SK-N-SH (cell line): ENCODE measurements at regions not wholly inside any gene's neighbourhood (a gene's known extent, or its start where the extent isn't known, plus 50 kb on each side); places are given as distances from the start of the nearest gene placed in this dataset.

ENCODE experiments used
- CTCF ChIA-PET: fragments of 300-600, 350-600 bp; formaldehyde crosslinking; extraction: SDS; loops from one replicate; lab custom pipeline; 2021; lab: Yijun Ruan, JAX
- POLR2A ChIA-PET: fragments of 350-600 bp; sonication (Branson Sonifier 250); formaldehyde crosslinking; extraction: SDS; loops from one replicate; lab custom pipeline; 2020; ENCODE audit warnings: antibody characterized with exemption, inconsistent platforms; lab: Yijun Ruan, JAX
- DNase-seq: peaks from one replicate; pipeline ENCODE4 v3.0.0; 2012
- H2AFZ ChIP-seq: fragments of 200-600 bp; sonication (generic); 2 replicates; pipeline ENCODE4 v1.8.1; 2016; ENCODE audit warnings: antibody characterized with exemption, mild to moderate bottlenecking, low read depth
- H3F3A ChIP-seq: fragments of 200-600 bp; sonication (generic); replicated peaks from 2 replicates; pipeline ENCODE3; 2016; ENCODE audit warnings: antibody characterized with exemption, mild to moderate bottlenecking; ENCODE audit not compliant: insufficient read depth
- H3K27ac ChIP-seq, 2 experiments: fragments of 200-500 bp in 1 of 2; fragments of 200-600 bp in 1 of 2; sonication (Bioruptor generic) in 1 of 2; sonication (generic), shearing (Covaris generic) in 1 of 2; 2 replicates each; pipeline versions ENCODE4 v1.5.1 to v1.6.1; 2014 to 2016; ENCODE audit warnings: low read depth in 2 of 2, inconsistent platforms in 1 of 2, low read length in 1 of 2, mild to moderate bottlenecking in 1 of 2, mixed read lengths in 1 of 2
- H3K27me3 ChIP-seq: fragments of 200-600 bp; sonication (generic), shearing (Covaris generic); 2 replicates; pipeline ENCODE4 v1.6.1; 2016; ENCODE audit warnings: mixed run types; ENCODE audit not compliant: insufficient read depth
- H3K36me3 ChIP-seq, 2 experiments: fragments of 200-500 bp in 1 of 2; fragments of 200-600 bp in 1 of 2; sonication (Bioruptor generic) in 1 of 2; sonication (generic) in 1 of 2; replicated peaks in 1 of 2; 2 replicates each; pipeline versions ENCODE3 to v1.5.1; 2014 to 2016; ENCODE audit warnings: low read length in 1 of 2, mild to moderate bottlenecking in 1 of 2; ENCODE audit not compliant: insufficient read depth in 2 of 2, control insufficient read depth in 1 of 2
- H3K4me1 ChIP-seq, 2 experiments: fragments of 200-500 bp in 1 of 2; fragments of 200-600 bp in 1 of 2; sonication (Bioruptor generic) in 1 of 2; sonication (generic), shearing (Covaris generic) in 1 of 2; 2 replicates each; pipeline versions ENCODE4 v1.5.1 to v1.6.1; 2014 to 2016; ENCODE audit warnings: low read depth in 1 of 2, low read length in 1 of 2, mixed run types in 1 of 2; ENCODE audit not compliant: insufficient read depth in 2 of 2, control insufficient read depth in 1 of 2
- H3K4me2 ChIP-seq: fragments of 200-600 bp; sonication (generic), shearing (Covaris generic); 2 replicates; pipeline ENCODE4 v1.6.1; 2017; ENCODE audit warnings: mixed run types
- H3K4me3 ChIP-seq, 2 experiments: fragments of 200-500 bp in 1 of 2; fragments of 200-600 bp in 1 of 2; sonication (Bioruptor generic) in 1 of 2; sonication (generic), shearing (Covaris generic) in 1 of 2; 2 replicates each; pipeline versions ENCODE4 v1.5.1 to v1.8.1; 2014 to 2016; ENCODE audit warnings: low read depth in 2 of 2, inconsistent platforms in 1 of 2, low read length in 1 of 2, mild to moderate bottlenecking in 1 of 2, mixed read lengths in 1 of 2, moderate library complexity in 1 of 2
- H3K79me2 ChIP-seq: fragments of 200-600 bp; sonication (generic); 2 replicates; pipeline ENCODE4 v1.8.1; 2017; ENCODE audit warnings: mild to moderate bottlenecking; ENCODE audit not compliant: insufficient read depth
- H3K9ac ChIP-seq: fragments of 200-600 bp; sonication (generic); 2 replicates; pipeline ENCODE4 v1.6.1; 2017; ENCODE audit warnings: mixed run types
- H3K9me2 ChIP-seq: fragments of 200-600 bp; sonication (generic); 2 replicates; pipeline ENCODE4 v1.6.1; 2017; ENCODE audit warnings: mixed run types
- H3K9me3 ChIP-seq: fragments of 200-600 bp; sonication (generic); 2 replicates; pipeline ENCODE4 v1.6.1; 2017; ENCODE audit warnings: mixed run types, mild to moderate bottlenecking, moderate library complexity
- H4K20me1 ChIP-seq: fragments of 200-600 bp; sonication (generic); 2 replicates; pipeline ENCODE4 v1.6.1; 2017; ENCODE audit warnings: mild to moderate bottlenecking, mixed run types; ENCODE audit not compliant: insufficient read depth
- ELF1 ChIP-seq: IDR thresholded peaks from 2 replicates; pipeline ENCODE4 v1.4.0; 2012
- FOSL2 ChIP-seq: IDR thresholded peaks from 2 replicates; pipeline ENCODE4 v1.4.0; 2012; ENCODE audit warnings: low read depth, mild to moderate bottlenecking, moderate library complexity, borderline replicate concordance
- FOXJ3 ChIP-seq: sonication (generic); formaldehyde crosslinking; IDR thresholded peaks from 2 replicates; pipeline ENCODE4 v1.5.1; 2020; ENCODE audit warnings: mild to moderate bottlenecking, missing genetic modification reagents
- MEF2A ChIP-seq: IDR thresholded peaks from 2 replicates; pipeline ENCODE4 v1.4.0; 2012; ENCODE audit warnings: low read depth, borderline replicate concordance
- RAD21 ChIP-seq: IDR thresholded peaks from 2 replicates; pipeline ENCODE4 v1.6.1; 2012; ENCODE audit warnings: mild to moderate bottlenecking, low read length
- TAF1 ChIP-seq: IDR thresholded peaks from 2 replicates; pipeline ENCODE4 v1.6.1; 2012; ENCODE audit warnings: low read depth, mild to moderate bottlenecking, low read length, moderate library complexity, borderline replicate concordance
- TCF12 ChIP-seq: IDR thresholded peaks from 2 replicates; pipeline ENCODE4 v1.4.0; 2012
- YY1 ChIP-seq: IDR thresholded peaks from 2 replicates; pipeline ENCODE4 v1.4.0; 2012; ENCODE audit warnings: low read depth, mild to moderate bottlenecking
- WGBS: methylation state at CpG from one replicate; pipeline ENCODE4 v1.1.6; 2017; ENCODE audit warnings: low lambda C conversion rate; 5-methylcytosine and 5-hydroxymethylcytosine counted together
- TF ChIP-seq, protein P1 (sequence below): IDR thresholded peaks from 2 replicates; pipeline ENCODE4; 2012
- TF ChIP-seq, protein P2 (sequence below): IDR thresholded peaks from 2 replicates; pipeline ENCODE4 v1.6.1; 2012; ENCODE audit warnings: mild to moderate bottlenecking, low read depth, low read length, moderate library complexity
- TF ChIP-seq, protein P3 (sequence below): IDR thresholded peaks from 2 replicates; pipeline ENCODE4 v1.4.0; 2012; ENCODE audit warnings: low read depth, borderline replicate concordance
- TF ChIP-seq, protein P4 (sequence below): IDR thresholded peaks from 2 replicates; pipeline ENCODE4 v1.4.0; 2012; ENCODE audit warnings: low read depth
- TF ChIP-seq, protein P5 (sequence below): fragments of 200-600 bp; sonication (generic); IDR thresholded peaks from 2 replicates; pipeline ENCODE4 v1.6.1; 2017; ENCODE audit warnings: antibody characterized with exemption, mild to moderate bottlenecking, moderate library complexity

DNA sequence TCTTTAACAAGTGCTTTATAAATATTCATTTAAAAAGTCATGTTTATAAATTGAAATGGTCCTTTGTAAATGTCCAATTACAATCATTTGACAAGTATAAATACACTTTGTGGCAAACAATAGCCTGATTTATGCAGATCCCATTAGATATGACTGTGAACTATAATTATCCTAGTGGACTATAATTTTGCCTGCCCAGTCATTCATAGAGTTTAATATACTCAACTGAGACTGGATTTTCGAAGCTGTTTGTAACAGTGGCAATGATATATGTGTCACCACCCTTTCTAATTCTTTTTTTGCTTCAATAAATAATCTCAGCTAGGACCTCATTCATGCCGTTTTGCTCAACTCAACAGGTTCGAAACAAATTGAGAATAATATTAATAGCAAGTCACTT lies 732.0 kb downstream of the PCDH18 start (continued):
- TF ChIP-seq, protein P1, sequence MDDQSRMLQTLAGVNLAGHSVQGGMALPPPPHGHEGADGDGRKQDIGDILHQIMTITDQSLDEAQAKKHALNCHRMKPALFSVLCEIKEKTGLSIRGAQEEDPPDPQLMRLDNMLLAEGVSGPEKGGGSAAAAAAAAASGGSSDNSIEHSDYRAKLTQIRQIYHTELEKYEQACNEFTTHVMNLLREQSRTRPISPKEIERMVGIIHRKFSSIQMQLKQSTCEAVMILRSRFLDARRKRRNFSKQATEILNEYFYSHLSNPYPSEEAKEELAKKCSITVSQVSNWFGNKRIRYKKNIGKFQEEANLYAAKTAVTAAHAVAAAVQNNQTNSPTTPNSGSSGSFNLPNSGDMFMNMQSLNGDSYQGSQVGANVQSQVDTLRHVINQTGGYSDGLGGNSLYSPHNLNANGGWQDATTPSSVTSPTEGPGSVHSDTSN: no peak
- TF ChIP-seq, protein P2, sequence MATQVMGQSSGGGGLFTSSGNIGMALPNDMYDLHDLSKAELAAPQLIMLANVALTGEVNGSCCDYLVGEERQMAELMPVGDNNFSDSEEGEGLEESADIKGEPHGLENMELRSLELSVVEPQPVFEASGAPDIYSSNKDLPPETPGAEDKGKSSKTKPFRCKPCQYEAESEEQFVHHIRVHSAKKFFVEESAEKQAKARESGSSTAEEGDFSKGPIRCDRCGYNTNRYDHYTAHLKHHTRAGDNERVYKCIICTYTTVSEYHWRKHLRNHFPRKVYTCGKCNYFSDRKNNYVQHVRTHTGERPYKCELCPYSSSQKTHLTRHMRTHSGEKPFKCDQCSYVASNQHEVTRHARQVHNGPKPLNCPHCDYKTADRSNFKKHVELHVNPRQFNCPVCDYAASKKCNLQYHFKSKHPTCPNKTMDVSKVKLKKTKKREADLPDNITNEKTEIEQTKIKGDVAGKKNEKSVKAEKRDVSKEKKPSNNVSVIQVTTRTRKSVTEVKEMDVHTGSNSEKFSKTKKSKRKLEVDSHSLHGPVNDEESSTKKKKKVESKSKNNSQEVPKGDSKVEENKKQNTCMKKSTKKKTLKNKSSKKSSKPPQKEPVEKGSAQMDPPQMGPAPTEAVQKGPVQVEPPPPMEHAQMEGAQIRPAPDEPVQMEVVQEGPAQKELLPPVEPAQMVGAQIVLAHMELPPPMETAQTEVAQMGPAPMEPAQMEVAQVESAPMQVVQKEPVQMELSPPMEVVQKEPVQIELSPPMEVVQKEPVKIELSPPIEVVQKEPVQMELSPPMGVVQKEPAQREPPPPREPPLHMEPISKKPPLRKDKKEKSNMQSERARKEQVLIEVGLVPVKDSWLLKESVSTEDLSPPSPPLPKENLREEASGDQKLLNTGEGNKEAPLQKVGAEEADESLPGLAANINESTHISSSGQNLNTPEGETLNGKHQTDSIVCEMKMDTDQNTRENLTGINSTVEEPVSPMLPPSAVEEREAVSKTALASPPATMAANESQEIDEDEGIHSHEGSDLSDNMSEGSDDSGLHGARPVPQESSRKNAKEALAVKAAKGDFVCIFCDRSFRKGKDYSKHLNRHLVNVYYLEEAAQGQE: no peak
- TF ChIP-seq TCF12: no peak
- no peak for TF ChIP-seq YY1
- no peak for TF ChIP-seq TAF1
- TF ChIP-seq, protein P3, sequence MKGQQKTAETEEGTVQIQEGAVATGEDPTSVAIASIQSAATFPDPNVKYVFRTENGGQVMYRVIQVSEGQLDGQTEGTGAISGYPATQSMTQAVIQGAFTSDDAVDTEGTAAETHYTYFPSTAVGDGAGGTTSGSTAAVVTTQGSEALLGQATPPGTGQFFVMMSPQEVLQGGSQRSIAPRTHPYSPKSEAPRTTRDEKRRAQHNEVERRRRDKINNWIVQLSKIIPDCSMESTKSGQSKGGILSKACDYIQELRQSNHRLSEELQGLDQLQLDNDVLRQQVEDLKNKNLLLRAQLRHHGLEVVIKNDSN: no peak
- TF ChIP-seq RAD21: no peak
- TF ChIP-seq FOSL2: no peak
- TF ChIP-seq MEF2A: no peak
- TF ChIP-seq, all 33 proteins: peak for 0

DNA sequence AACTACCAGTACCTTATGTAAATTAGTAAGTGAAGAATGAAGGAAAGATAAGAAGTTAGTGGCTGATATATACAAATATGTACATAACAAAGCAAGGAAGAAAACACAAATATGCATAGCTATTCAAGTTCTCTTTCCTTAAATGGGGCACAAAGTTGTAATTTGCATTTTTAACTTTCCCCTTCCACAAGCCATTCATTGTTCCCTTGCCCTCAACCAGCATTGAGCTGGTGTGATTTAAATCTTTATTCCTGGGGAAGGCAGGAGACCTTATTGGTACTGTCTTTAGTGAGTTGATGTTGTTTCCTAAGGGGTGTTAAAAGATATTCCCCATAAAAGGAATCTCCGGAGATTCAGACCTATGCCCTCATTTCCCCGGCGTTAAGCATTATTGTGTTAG lies 735.3 kb downstream of the PCDH18 start:
- Histone ChIP-seq H3K9me3 (no peaks in the 10 kb centered on the region), H3K9me2 (no peaks in the 10 kb centered on the region), H3K4me3 (no peak overlapping the region), H3K27ac (no peak overlapping the region), H3K79me2 (no peaks in the 10 kb centered on the region), H4K20me1 (no peaks in the 10 kb centered on the region), H3K4me1 (no peaks in the 10 kb centered on the region; a peak in 1 of 4 replicates), H3K9ac (no peak overlapping the region), H3F3A (no peaks in the 10 kb centered on the region), H3K27me3 (no peaks in the 10 kb centered on the region), H3K36me3 (no peaks in the 10 kb centered on the region), H2AFZ (no peak overlapping the region), H3K4me2 (no peak overlapping the region)
- 81% methylated on average over 3 of the region's 3 CpGs for WGBS
- TF ChIP-seq, protein P4, sequence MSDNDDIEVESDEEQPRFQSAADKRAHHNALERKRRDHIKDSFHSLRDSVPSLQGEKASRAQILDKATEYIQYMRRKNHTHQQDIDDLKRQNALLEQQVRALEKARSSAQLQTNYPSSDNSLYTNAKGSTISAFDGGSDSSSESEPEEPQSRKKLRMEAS: no peak
- no peak for TF ChIP-seq ELF1
- TF ChIP-seq FOSL2: no peak
- no peak for TF ChIP-seq FOXJ3
- TF ChIP-seq, protein P5, sequence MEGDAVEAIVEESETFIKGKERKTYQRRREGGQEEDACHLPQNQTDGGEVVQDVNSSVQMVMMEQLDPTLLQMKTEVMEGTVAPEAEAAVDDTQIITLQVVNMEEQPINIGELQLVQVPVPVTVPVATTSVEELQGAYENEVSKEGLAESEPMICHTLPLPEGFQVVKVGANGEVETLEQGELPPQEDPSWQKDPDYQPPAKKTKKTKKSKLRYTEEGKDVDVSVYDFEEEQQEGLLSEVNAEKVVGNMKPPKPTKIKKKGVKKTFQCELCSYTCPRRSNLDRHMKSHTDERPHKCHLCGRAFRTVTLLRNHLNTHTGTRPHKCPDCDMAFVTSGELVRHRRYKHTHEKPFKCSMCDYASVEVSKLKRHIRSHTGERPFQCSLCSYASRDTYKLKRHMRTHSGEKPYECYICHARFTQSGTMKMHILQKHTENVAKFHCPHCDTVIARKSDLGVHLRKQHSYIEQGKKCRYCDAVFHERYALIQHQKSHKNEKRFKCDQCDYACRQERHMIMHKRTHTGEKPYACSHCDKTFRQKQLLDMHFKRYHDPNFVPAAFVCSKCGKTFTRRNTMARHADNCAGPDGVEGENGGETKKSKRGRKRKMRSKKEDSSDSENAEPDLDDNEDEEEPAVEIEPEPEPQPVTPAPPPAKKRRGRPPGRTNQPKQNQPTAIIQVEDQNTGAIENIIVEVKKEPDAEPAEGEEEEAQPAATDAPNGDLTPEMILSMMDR: no peak
- TF ChIP-seq RAD21: no peak
- POLR2A ChIA-PET: no interaction called here
- CTCF ChIA-PET: no interaction called here
- no peak for DNase-seq
